SK-N-SH treated with all-trans-retinoic acid at 6 μM for 48 hours (cell line): ENCODE measurements at regions not wholly inside any gene's neighbourhood (a gene's known extent, or its start where the extent isn't known, plus 50 kb on each side); places are given as distances from the start of the nearest gene placed in this dataset.
A peak's percentile ranks its signal among the peaks of the same experiment; 100 is the strongest.

Experiments used
- ATAC-seq: fragments of 200-7000 bp; cut with Tn5 transposase; 3 replicates; pipeline ENCODE4 v1.9.1; 2020; ENCODE audit warnings: mild to moderate bottlenecking, moderate library complexity
- BACH2 ChIP-seq: fragments of 250-450 bp; sonication (Bioruptor Pico); IDR thresholded peaks from 2 replicates; pipeline ENCODE4 v1.9.0; 2021; ENCODE audit warnings: mild to moderate bottlenecking, borderline replicate concordance
- CREB5 ChIP-seq: fragments of 250-450 bp; sonication (Bioruptor Pico); IDR thresholded peaks from 2 replicates; pipeline ENCODE4 v1.5.1; 2020; ENCODE audit warnings: low read depth, mild to moderate bottlenecking, moderate library complexity
- CSDC2 ChIP-seq: fragments of 250-450 bp; sonication (Bioruptor Pico); IDR thresholded peaks from 2 replicates; pipeline ENCODE4 v1.5.0; 2020; ENCODE audit warnings: mild to moderate bottlenecking, moderate library complexity
- CSRNP3 ChIP-seq: fragments of 250-450 bp; sonication (Bioruptor Pico); IDR thresholded peaks from 2 replicates; pipeline ENCODE4 v1.5.1; 2021; ENCODE audit warnings: mild to moderate bottlenecking, moderate library complexity
- ESRRG ChIP-seq: fragments of 250-450 bp; sonication (Bioruptor Pico); IDR thresholded peaks from 2 replicates; pipeline ENCODE4 v1.6.1; 2021; ENCODE audit warnings: mild to moderate bottlenecking
- GLIS3 ChIP-seq: fragments of 250-450 bp; sonication (Bioruptor Pico); IDR thresholded peaks from 2 replicates; pipeline ENCODE4 v1.5.0; 2020; ENCODE audit warnings: mild to moderate bottlenecking, moderate library complexity
- ISL1 ChIP-seq: fragments of 250-450 bp; sonication (Bioruptor Pico); IDR thresholded peaks from 2 replicates; pipeline ENCODE4 v2.1.2; 2022; ENCODE audit warnings: mild to moderate bottlenecking, moderate library complexity
- RARB ChIP-seq: fragments of 250-450 bp; sonication (Bioruptor Pico); IDR thresholded peaks from 2 replicates; pipeline ENCODE4 v1.8.0; 2021; ENCODE audit warnings: mild to moderate bottlenecking, moderate library complexity
- SNAI2 ChIP-seq: fragments of 250-450 bp; sonication (Bioruptor Pico); IDR thresholded peaks from 2 replicates; pipeline ENCODE4 v1.5.0; 2020; ENCODE audit warnings: mild to moderate bottlenecking, moderate library complexity
- TOX ChIP-seq: fragments of 250-450 bp; sonication (Bioruptor Pico); IDR thresholded peaks from 2 replicates; pipeline ENCODE4 v1.8.0; 2021; ENCODE audit warnings: mild to moderate bottlenecking, moderate library complexity, borderline replicate concordance
- TSHZ2 ChIP-seq: fragments of 250-450 bp; sonication (Bioruptor Pico); IDR thresholded peaks from 2 replicates; pipeline ENCODE4 v1.5.0; 2020; ENCODE audit warnings: mild to moderate bottlenecking, moderate library complexity
- ZC3H10 ChIP-seq: fragments of 250-450 bp; sonication (Bioruptor Pico); IDR thresholded peaks from 2 replicates; pipeline ENCODE4 v1.5.1; 2021; ENCODE audit warnings: mild to moderate bottlenecking, moderate library complexity
- ZFP3 ChIP-seq: fragments of 250-450 bp; sonication (Bioruptor Pico); IDR thresholded peaks from 2 replicates; pipeline ENCODE4 v1.5.0; 2020; ENCODE audit warnings: mild to moderate bottlenecking, moderate library complexity
- ZFP30 ChIP-seq: fragments of 450-650 bp; formaldehyde crosslinking; IDR thresholded peaks from 2 replicates; pipeline ENCODE4 v1.5.0; 2022; ENCODE audit warnings: mild to moderate bottlenecking, moderate library complexity
- ZNF565 ChIP-seq: fragments of 450-650 bp; formaldehyde crosslinking; conservative IDR thresholded peaks from 2 replicates; pipeline ENCODE4 v1.5.0; 2020; ENCODE audit warnings: low read depth, mild to moderate bottlenecking, moderate library complexity

- no peak for TF ChIP-seq ZNF565 (CRISPR knock-in tag)
- no peak for ATAC-seq
Observed at GRCh38 chr13:37501187-37501586, 97.4 kb downstream of the POSTN start.

GRCh38 chr13:37495046-37495445, 103.5 kb downstream of the POSTN start:
- TF ChIP-seq CSRNP3 (no peak), ZFP30 (CRISPR knock-in tag) (no peak)
- ATAC-seq = peak; percentile 29

GRCh38 chr13:37493775-37494174, 104.8 kb downstream of the POSTN start:
- TF ChIP-seq ESRRG (CRISPR knock-in tag) (no peak), ZC3H10 (no peak), BACH2 (CRISPR knock-in tag) (no peak), RARB (CRISPR knock-in tag) (no peak), CSDC2 (CRISPR knock-in tag) (no peak)
- ATAC-seq = no peak

GRCh38 chr13:37492741-37493514, 105.6 kb downstream of the POSTN start:
- peak; percentile 80 for ATAC-seq
- TF ChIP-seq ESRRG (CRISPR knock-in tag) (no peak), SNAI2 (CRISPR knock-in tag) (no peak), TOX (CRISPR knock-in tag) (0 out of 2 replicates have a peak, but pooled peaks have one; percentile 13), BACH2 (CRISPR knock-in tag) (no peak), ZFP30 (CRISPR knock-in tag) (no peak), ZC3H10 (peak; percentile 15; the same call in 1 of the 2 replicates), ZFP3 (no peak)
- TF ChIP-seq, all 23 proteins: peak for 2

GRCh38 chr13:37492075-37492474, 106.5 kb downstream of the POSTN start:
- ATAC-seq = peak; percentile 20; the same call in 1 of the 3 replicates
- TF ChIP-seq GLIS3 (CRISPR knock-in tag) = no peak
- TF ChIP-seq CSDC2 (CRISPR knock-in tag) = no peak
- no peak for TF ChIP-seq TSHZ2 (CRISPR knock-in tag)
- no peak for TF ChIP-seq ZFP30 (CRISPR knock-in tag)

- TF ChIP-seq SNAI2 (CRISPR knock-in tag) (no peak), CREB5 (CRISPR knock-in tag) (no peak), TSHZ2 (CRISPR knock-in tag) (no peak), BACH2 (CRISPR knock-in tag) (no peak), ZFP30 (CRISPR knock-in tag) (no peak), ZC3H10 (0 out of 2 replicates have a peak, but pooled peaks have one; percentile 30), ISL1 (CRISPR knock-in tag) (no peak)
- peak; percentile 62 for ATAC-seq
Observed at GRCh38 chr13:37491661-37492060, 106.9 kb downstream of the POSTN start.
